Stomach (tissue), 8 donors: ENCODE measurements at regions not wholly inside any gene's neighbourhood (a gene's known extent, or its start where the extent isn't known, plus 50 kb on each side); places are given as distances from the start of the nearest gene placed in this dataset.

Source experiments
- DNase-seq, 2 donors: peaks; one replicate each; pipeline versions ENCODE4 v3.0.0 to v3.0.0-alpha.2; 2013 to 2019
- H3K27ac ChIP-seq, 5 donors: fragments of 200-600 bp in 4 of 5; sonication (generic) in 4 of 5; one replicate each; pipeline ENCODE4 v1.5.1; 2013 to 2019; ENCODE audit warnings: mild to moderate bottlenecking in 1 of 5, moderate library complexity in 1 of 5
- H3K27me3 ChIP-seq, 3 donors: fragments of 200-600 bp; sonication (generic); one replicate each; pipeline ENCODE4 v1.5.1; 2017 to 2019; ENCODE audit warnings: mixed run types in 1 of 3
- H3K36me3 ChIP-seq, 4 donors: fragments of 200-600 bp; sonication (generic); 1 replicate in 3 of 4; 2 replicates in 1 of 4; pipeline ENCODE4 v1.5.1; 2016 to 2019
- H3K4me1 ChIP-seq, 4 donors: fragments of 200-600 bp; sonication (generic); one replicate each; pipeline ENCODE4 v1.5.1; 2016 to 2019
- H3K4me3 ChIP-seq, 4 donors: fragments of 200-600 bp; sonication (generic) in 3 of 4; one replicate each; pipeline ENCODE4 v1.5.1; 2016 to 2019; ENCODE audit warnings: mild to moderate bottlenecking in 1 of 4
- H3K9me3 ChIP-seq, 4 donors: fragments of 200-600 bp; sonication (generic); one replicate each; pipeline ENCODE4 v1.5.1; 2016 to 2019
- CTCF ChIP-seq, 7 experiments: fragments of 450-650 bp in 4 of 7; fragments of 200-600 bp in 3 of 7; sonication (generic) in 3 of 7; IDR thresholded peaks; one replicate each; pipeline ENCODE4 v1.5.1; 2016 to 2019; ENCODE audit warnings: antibody characterized with exemption in 7 of 7, control low read depth in 2 of 7, mild to moderate bottlenecking in 1 of 7
- EP300 ChIP-seq: sonication (generic); formaldehyde crosslinking; IDR thresholded peaks from one replicate; pipeline ENCODE4 v1.6.1; 2017; ENCODE audit warnings: antibody characterized with exemption
- POLR2A ChIP-seq, 4 donors: fragments of 450-650 bp; IDR thresholded peaks; one replicate each; pipeline ENCODE4 v1.6.1; 2016; ENCODE audit warnings: antibody characterized with exemption in 4 of 4, control low read depth in 2 of 4, mild to moderate bottlenecking in 1 of 4, moderate library complexity in 1 of 4
- POLR2AphosphoS5 ChIP-seq, 3 donors: sonication (generic); formaldehyde crosslinking; IDR thresholded peaks; one replicate each; pipeline ENCODE4 v1.6.1; 2016; ENCODE audit warnings: antibody characterized with exemption in 3 of 3
- WGBS, 5 donors: extraction: QIAGEN DNeasy Blood & Tissue Kit in 3 of 5; methylation state at CpG; one replicate each; pipeline versions ENCODE4 v1.1.5 to v1.1.7; 2013 to 2018; 5-methylcytosine and 5-hydroxymethylcytosine counted together
- intact Hi-C: fragments of 100-400 bp; cut with DNase I; formaldehyde crosslinking; loops from one replicate; pipeline ENCODE4 v1.15.1; 2023; ENCODE audit warnings: low total_unique reads
- donor health status: healthy with polysubstance abuse.
- donor health status: Bipolar disorder and iron deficiency.
- donor health status: healthy.

GRCh38 chr10:117762126-117762818, 219.7 kb downstream of the EMX2 start:
- H3K9me3 ChIP-seq: no peaks in the 10 kb centered on the region
- peaks cover 0 to 18% (median 0%) of the 10 kb centered on the region in 3 donors for H3K27me3 ChIP-seq
- TF ChIP-seq POLR2AphosphoS5 (IDR thresholded peaks at IDR 0.05): no peak
- TF ChIP-seq CTCF (IDR thresholded peaks at IDR 0.05): no peak
- no peaks in the 10 kb centered on the region for H3K36me3 ChIP-seq
- intact Hi-C loops: no loop called here
- DNase-seq: no peak
- H3K27ac ChIP-seq: no peak overlapping the region
- 76 to 77% (median 76%) methylated on average over 14 of the region's 14 CpGs for WGBS, 5 donors
- no peak overlapping the region for H3K4me3 ChIP-seq
- no peaks in the 10 kb centered on the region for H3K4me1 ChIP-seq

GRCh38 chr10:117762819-117763172, 220.2 kb downstream of the EMX2 start:
- Histone ChIP-seq H3K4me1 (no peaks in the 10 kb centered on the region), H3K9me3 (no peaks in the 10 kb centered on the region), H3K27me3 (peaks cover 0 to 18% (median 0%) of the 10 kb centered on the region in 3 donors), H3K36me3 (no peaks in the 10 kb centered on the region), H3K4me3 (no peak overlapping the region), H3K27ac (no peak overlapping the region)
- DNase-seq: no peak
- WGBS, 5 donors: 57 to 73% (median 66%) methylated on average over 9 of the region's 9 CpGs
- TF ChIP-seq POLR2AphosphoS5 (IDR thresholded peaks at IDR 0.05): no peak
- TF ChIP-seq EP300: no peak
- TF ChIP-seq POLR2A (IDR thresholded peaks at IDR 0.05): no peak
- intact Hi-C loops: no loop called here

- no peak for DNase-seq
- Histone ChIP-seq H3K36me3 (no peaks in the 10 kb centered on the region), H3K27ac (no peak overlapping the region), H3K27me3 (peaks cover 0 to 17% (median 0%) of the 10 kb centered on the region in 3 donors), H3K4me3 (no peak overlapping the region), H3K4me1 (no peaks in the 10 kb centered on the region), H3K9me3 (no peaks in the 10 kb centered on the region)
- intact Hi-C loops: no loop called here
- TF ChIP-seq POLR2A (IDR thresholded peaks at IDR 0.05) (no peak), CTCF (IDR thresholded peaks at IDR 0.05) (no peak), EP300 (no peak), POLR2AphosphoS5 (IDR thresholded peaks at IDR 0.05) (no peak)
- 66 to 79% (median 72%) methylated on average over 4 of the region's 4 CpGs for WGBS, 5 donors
These were observed 221.0 kb downstream of the EMX2 start for GRCh38 chr10:117763528-117763927.

GRCh38 chr10:117768333-117769042, 225.9 kb downstream of the EMX2 start:
- no peak overlapping the region for H3K4me3 ChIP-seq
- WGBS, 5 donors: 81 to 93% (median 91%) methylated on average over 2 of the region's 2 CpGs
- intact Hi-C loops: no loop called here

More at GRCh38 chr10:117768333-117769042, 225.9 kb downstream of the EMX2 start:
- TF ChIP-seq CTCF (IDR thresholded peaks at IDR 0.05) (no peak), EP300 (no peak), POLR2A (IDR thresholded peaks at IDR 0.05) (no peak), POLR2AphosphoS5 (IDR thresholded peaks at IDR 0.05) (no peak)
- no peak for DNase-seq
- Histone ChIP-seq H3K27ac (no peak overlapping the region), H3K9me3 (no peaks in the 10 kb centered on the region), H3K27me3 (peaks cover 0 to 11% (median 4%) of the 10 kb centered on the region in 3 donors), H3K4me1 (no peaks in the 10 kb centered on the region), H3K36me3 (no peaks in the 10 kb centered on the region)
